Vagina (tissue), 2 donors: ENCODE measurements at regions not wholly inside any gene's neighbourhood (a gene's known extent, or its start where the extent isn't known, plus 50 kb on each side); places are given as distances from the start of the nearest gene placed in this dataset.
"Not testable (repeated sequence)": the region's sequence is repeated elsewhere in the genome, so short reads cannot be mapped to it uniquely, and the experiment has no call there.

Source experiments
- DNase-seq, 2 donors: peaks; one replicate each; pipeline ENCODE4 v3.0.0-alpha.2; 2017; ENCODE audit errors: extremely low spot score in 2 of 2
- H3K27ac ChIP-seq: fragments of 200-600 bp; sonication (generic); one replicate; pipeline ENCODE4 v1.5.1; 2019
- H3K27me3 ChIP-seq: fragments of 200-600 bp; sonication (generic); one replicate; pipeline ENCODE4 v1.5.1; 2019
- H3K36me3 ChIP-seq, 2 donors: fragments of 200-600 bp; sonication (generic); one replicate each; pipeline ENCODE4 v1.5.1; 2017 to 2019
- H3K4me1 ChIP-seq: fragments of 200-600 bp; sonication (generic); one replicate; pipeline ENCODE4 v1.5.1; 2019
- H3K4me3 ChIP-seq, 2 donors: fragments of 200-600 bp; sonication (generic); 1 replicate in 1 of 2; 2 replicates in 1 of 2; pipeline ENCODE4 v1.5.1; 2016 to 2019
- H3K9me3 ChIP-seq: fragments of 200-600 bp; sonication (generic); one replicate; pipeline ENCODE4 v1.5.1; 2019
- CTCF ChIP-seq, 3 experiments: fragments of 450-650 bp in 2 of 3; fragments of 200-600 bp in 1 of 3; sonication (generic) in 1 of 3; IDR thresholded peaks; one replicate each; pipeline ENCODE4 v1.5.1; 2017 to 2019; ENCODE audit warnings: antibody characterized with exemption in 3 of 3, mild to moderate bottlenecking in 2 of 3, moderate library complexity in 2 of 3
- POLR2A ChIP-seq, 2 donors: fragments of 450-650 bp; IDR thresholded peaks; one replicate each; pipeline ENCODE4 v1.6.1; 2017; ENCODE audit warnings: antibody characterized with exemption in 2 of 2, mild to moderate bottlenecking in 2 of 2, moderate library complexity in 2 of 2
- POLR2AphosphoS5 ChIP-seq, 2 donors: sonication (generic); formaldehyde crosslinking; IDR thresholded peaks; one replicate each; pipeline ENCODE4 v1.9.0; 2017; ENCODE audit warnings: antibody characterized with exemption in 2 of 2, mild to moderate bottlenecking in 2 of 2, low read depth in 1 of 2; ENCODE audit not compliant: insufficient read depth in 1 of 2
- intact Hi-C: fragments of 100-400 bp; cut with DNase I; formaldehyde crosslinking; loops from one replicate; pipeline ENCODE4 v1.15.1; 2023

GRCh38 chr22:23501261-23501619, 78.8 kb downstream of the IGLL1 start:
- no peak for TF ChIP-seq POLR2A (IDR thresholded peaks at IDR 0.05)
- TF ChIP-seq CTCF (IDR thresholded peaks at IDR 0.05), result no peak
- TF ChIP-seq POLR2AphosphoS5 (IDR thresholded peaks at IDR 0.05; ENCODE audit: insufficient read depth in 1 of 2, low read depth in 1 of 2), result no peak
- Histone ChIP-seq H3K9me3 (no peaks in the 10 kb centered on the region), H3K4me3 (no peak overlapping the region), H3K27me3 (no peaks in the 10 kb centered on the region), H3K4me1 (no peaks in the 10 kb centered on the region), H3K36me3 (no peaks in the 10 kb centered on the region), H3K27ac (no peak overlapping the region)
- intact Hi-C loops, result no loop called here
- DNase-seq, result no peak

GRCh38 chr22:23500508-23501260, 79.4 kb downstream of the IGLL1 start:
- Histone ChIP-seq H3K36me3 (no peaks in the 10 kb centered on the region), H3K27ac (no peak overlapping the region), H3K4me3 (no peak overlapping the region), H3K4me1 (no peaks in the 10 kb centered on the region), H3K27me3 (no peaks in the 10 kb centered on the region), H3K9me3 (no peaks in the 10 kb centered on the region)
- DNase-seq, result no peak
- intact Hi-C loops, result no loop called here
- TF ChIP-seq POLR2AphosphoS5 (IDR thresholded peaks at IDR 0.05; ENCODE audit: insufficient read depth in 1 of 2, low read depth in 1 of 2) (no peak), CTCF (IDR thresholded peaks at IDR 0.05) (no peak), POLR2A (IDR thresholded peaks at IDR 0.05) (no peak)

GRCh38 chr22:23499845-23500500, 80.1 kb downstream of the IGLL1 start:
- peak in 1 of 2 donors; percentile 87 for DNase-seq
- H3K9me3 ChIP-seq, result no peaks in the 10 kb centered on the region
- H3K27me3 ChIP-seq, result no peaks in the 10 kb centered on the region
- TF ChIP-seq POLR2A (IDR thresholded peaks at IDR 0.05) (no peak), POLR2AphosphoS5 (IDR thresholded peaks at IDR 0.05; ENCODE audit: insufficient read depth in 1 of 2, low read depth in 1 of 2) (no peak)
- no peaks in the 10 kb centered on the region for H3K36me3 ChIP-seq
- H3K27ac ChIP-seq, result no peak overlapping the region
- no peak overlapping the region for H3K4me3 ChIP-seq
- intact Hi-C loops, result no loop called here
- no peaks in the 10 kb centered on the region for H3K4me1 ChIP-seq

GRCh38 chr22:23498811-23499798, 81.0 kb downstream of the IGLL1 start:
- H3K36me3 ChIP-seq, result no peaks in the 10 kb centered on the region
- no peaks in the 10 kb centered on the region for H3K27me3 ChIP-seq
- intact Hi-C loops, result no loop called here
- no peaks in the 10 kb centered on the region for H3K9me3 ChIP-seq
- H3K4me3 ChIP-seq, result no peak overlapping the region
- H3K27ac ChIP-seq, result no peak overlapping the region
- no peaks in the 10 kb centered on the region for H3K4me1 ChIP-seq
- DNase-seq, result no peak
- TF ChIP-seq POLR2AphosphoS5 (IDR thresholded peaks at IDR 0.05; ENCODE audit: insufficient read depth in 1 of 2, low read depth in 1 of 2) (no peak), CTCF (IDR thresholded peaks at IDR 0.05) (no peak), POLR2A (IDR thresholded peaks at IDR 0.05) (no peak)

- H3K4me1 ChIP-seq, H3K9me3 ChIP-seq, H3K4me3 ChIP-seq, intact Hi-C loops, H3K36me3 ChIP-seq, H3K27me3 ChIP-seq, H3K27ac ChIP-seq: not testable (repeated sequence)
- DNase-seq, result peak in 1 of 2 donors; percentile 22
Observed at GRCh38 chr22:23497889-23498288, 82.2 kb downstream of the IGLL1 start.
